HAP-1 (cell line): ENCODE measurements at regions not wholly inside any gene's neighbourhood (a gene's known extent, or its start where the extent isn't known, plus 50 kb on each side); places are given as distances from the start of the nearest gene placed in this dataset.

ENCODE experiments used
- DNase-seq, 2 experiments: peaks; one replicate each; pipeline ENCODE4 v3.0.0-alpha.2; 2016 to 2020; ENCODE audit warnings: low spot score in 2 of 2
- H3K27me3 ChIP-seq: fragments of 250-450 bp; sonication (Bioruptor Pico); 2 replicates; pipeline ENCODE4 v1.5.1; 2020; ENCODE audit warnings: low read depth, mild to moderate bottlenecking, moderate library complexity
- H3K36me3 ChIP-seq: fragments of 250-450 bp; sonication (Bioruptor Pico); replicated peaks from 2 replicates; pipeline ENCODE4 v1.5.1; 2020; ENCODE audit warnings: mild to moderate bottlenecking
- H3K4me1 ChIP-seq: fragments of 250-450 bp; sonication (Bioruptor Pico); 2 replicates; pipeline ENCODE4 v1.5.1; 2020; ENCODE audit warnings: mild to moderate bottlenecking
- H3K4me3 ChIP-seq: fragments of 250-450 bp; sonication (Bioruptor Pico); 2 replicates; pipeline ENCODE4 v1.5.1; 2020; ENCODE audit warnings: mild to moderate bottlenecking, moderate library complexity
- H3K9me3 ChIP-seq: fragments of 250-450 bp; sonication (Bioruptor Pico); 2 replicates; pipeline ENCODE4 v1.5.1; 2020; ENCODE audit warnings: mild to moderate bottlenecking, moderate library complexity
- in situ Hi-C: fragments of 300-500 bp; cut with MboI; formaldehyde crosslinking; loops from 3 replicates; pipeline ENCODE4 v1.14.3; 2020; ENCODE audit warnings: low sequenced_read_pairs, inconsistent platforms, mixed read lengths

DNA sequence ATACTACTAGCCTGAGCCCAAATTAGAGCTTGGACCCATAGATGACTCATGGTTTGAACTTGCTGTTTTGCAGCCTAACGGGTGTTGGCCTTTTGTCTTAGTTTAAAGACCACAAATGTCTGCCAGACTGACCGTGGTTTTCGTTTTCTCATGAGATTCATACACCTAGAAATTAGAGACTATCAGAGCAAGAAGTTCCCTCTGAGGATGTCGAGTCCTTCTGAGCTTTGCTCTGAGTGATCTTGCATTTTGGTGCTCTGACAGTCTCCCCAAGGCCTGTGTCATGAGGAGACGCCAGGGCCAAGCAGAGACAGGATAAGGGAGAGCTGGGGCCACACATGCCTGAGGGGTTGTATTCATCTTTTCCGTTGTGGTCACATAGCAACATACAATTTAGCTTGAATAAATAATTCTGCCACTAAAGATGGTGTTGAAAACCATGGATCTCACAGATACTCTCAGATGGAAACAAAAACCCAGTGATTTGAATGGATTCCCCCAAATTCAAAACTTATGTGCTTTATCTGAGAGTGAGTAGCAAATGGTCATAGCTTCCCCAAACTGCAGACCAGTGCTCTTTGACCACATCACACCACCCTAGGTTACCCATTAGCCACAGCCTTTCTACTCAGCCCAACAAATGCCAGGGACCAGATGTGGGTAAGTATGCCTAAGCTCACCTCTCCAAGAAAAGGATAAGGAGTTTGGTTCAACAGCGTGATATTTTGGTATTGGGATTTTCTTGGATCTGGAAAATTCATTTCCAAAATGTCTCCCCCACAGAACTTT is 762.0 kb upstream of the IGFBP3 start:
- Histone ChIP-seq H3K4me3 (no peak overlapping the region), H3K4me1 (no peaks in the 10 kb centered on the region), H3K27me3 (no peaks in the 10 kb centered on the region), H3K9me3 (no peaks in the 10 kb centered on the region), H3K36me3 (no peaks in the 10 kb centered on the region)
- in situ Hi-C loops, result no loop called here
- no peak for DNase-seq

GRCh38 chr7:46681865-46682503 is 760.9 kb upstream of the IGFBP3 start:
- Histone ChIP-seq H3K4me3 (no peak overlapping the region), H3K36me3 (no peaks in the 10 kb centered on the region), H3K9me3 (no peaks in the 10 kb centered on the region), H3K27me3 (no peaks in the 10 kb centered on the region), H3K4me1 (no peaks in the 10 kb centered on the region)
- in situ Hi-C loops, result no loop called here
- DNase-seq, result no peak

GRCh38 chr7:46680147-46680546 is 759.1 kb upstream of the IGFBP3 start:
- no peaks in the 10 kb centered on the region for H3K27me3 ChIP-seq
- in situ Hi-C loops, result no loop called here
- H3K9me3 ChIP-seq, result no peaks in the 10 kb centered on the region
- H3K4me3 ChIP-seq, result no peak overlapping the region
- H3K4me1 ChIP-seq, result no peaks in the 10 kb centered on the region
- no peak for DNase-seq
- no peaks in the 10 kb centered on the region for H3K36me3 ChIP-seq

- no peaks in the 10 kb centered on the region for H3K4me1 ChIP-seq
- in situ Hi-C loops, result no loop called here
- DNase-seq, result no peak
- no peaks in the 10 kb centered on the region for H3K27me3 ChIP-seq
- H3K9me3 ChIP-seq, result no peaks in the 10 kb centered on the region
- no peak overlapping the region for H3K4me3 ChIP-seq
- no peaks in the 10 kb centered on the region for H3K36me3 ChIP-seq
These were observed 758.6 kb upstream of the IGFBP3 start for GRCh38 chr7:46679671-46680070.

DNA sequence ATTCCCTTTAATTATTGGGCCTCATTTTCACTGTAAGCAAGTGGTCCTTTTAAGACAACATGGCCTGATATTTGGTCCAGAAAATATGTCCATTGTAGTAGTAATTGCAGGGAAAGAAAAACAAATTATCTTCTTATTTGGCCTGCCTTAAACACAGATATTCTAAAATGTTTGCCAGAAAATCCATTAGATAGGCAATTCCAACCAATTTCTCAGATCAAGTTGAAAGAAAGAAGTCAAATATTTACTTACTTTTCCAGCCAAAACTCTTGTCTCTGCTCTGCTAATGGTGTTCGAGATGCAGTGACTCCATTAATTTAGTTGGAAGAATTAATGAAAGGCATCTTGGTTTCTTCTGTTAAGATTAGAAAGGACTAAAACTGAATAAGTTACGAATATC is 757.3 kb upstream of the IGFBP3 start:
- Histone ChIP-seq H3K36me3 (no peaks in the 10 kb centered on the region), H3K4me1 (no peaks in the 10 kb centered on the region), H3K27me3 (no peaks in the 10 kb centered on the region), H3K9me3 (no peaks in the 10 kb centered on the region), H3K4me3 (no peak overlapping the region)
- in situ Hi-C loops, result no loop called here
- no peak for DNase-seq

DNA sequence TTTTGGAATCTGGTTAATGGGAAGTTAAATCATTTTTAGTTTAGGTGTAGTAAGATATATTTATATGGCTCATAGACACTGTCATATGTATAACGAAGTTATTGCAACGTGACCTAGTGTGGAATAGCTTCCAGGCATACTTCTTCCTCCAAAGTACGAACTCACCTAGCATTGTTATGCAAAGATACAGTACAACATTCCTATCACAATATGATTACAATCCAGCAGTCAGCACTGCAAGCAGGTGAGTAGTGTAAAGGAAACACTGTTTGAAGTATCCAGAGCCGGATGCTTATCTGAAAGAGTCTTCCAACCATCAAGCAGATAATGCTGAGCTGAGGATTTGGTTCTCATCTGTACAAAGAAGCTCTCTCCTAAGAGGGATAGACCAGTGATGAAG is 754.4 kb upstream of the IGFBP3 start:
- no peaks in the 10 kb centered on the region for H3K27me3 ChIP-seq
- in situ Hi-C loops, result no loop called here
- H3K4me1 ChIP-seq, result no peaks in the 10 kb centered on the region
- no peak overlapping the region for H3K4me3 ChIP-seq
- no peaks in the 10 kb centered on the region for H3K36me3 ChIP-seq
- no peaks in the 10 kb centered on the region for H3K9me3 ChIP-seq
- no peak for DNase-seq

DNA sequence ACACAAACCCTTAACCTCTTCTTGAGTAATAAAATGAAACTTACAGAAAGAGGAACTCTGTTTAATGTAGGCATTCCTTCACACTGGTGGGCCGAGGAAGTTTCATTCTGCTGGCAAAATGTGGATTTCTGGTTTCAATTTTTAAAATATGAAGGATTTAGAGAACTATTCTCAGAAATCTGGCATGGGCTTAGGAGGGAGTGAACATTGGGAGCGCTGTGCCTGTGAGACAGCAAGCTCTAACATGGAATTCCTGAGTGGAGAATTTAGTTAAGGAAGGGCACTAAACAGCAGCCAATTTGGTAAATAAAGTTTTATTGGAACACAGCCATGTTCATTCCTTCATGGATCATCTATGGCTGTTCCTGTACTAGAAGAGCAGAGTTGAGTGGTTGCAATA is 751.8 kb upstream of the IGFBP3 start:
- in situ Hi-C loops, result no loop called here
- no peaks in the 10 kb centered on the region for H3K9me3 ChIP-seq
- no peak overlapping the region for H3K4me3 ChIP-seq
- no peaks in the 10 kb centered on the region for H3K27me3 ChIP-seq
- no peak for DNase-seq
- no peaks in the 10 kb centered on the region for H3K4me1 ChIP-seq
- H3K36me3 ChIP-seq, result no peaks in the 10 kb centered on the region

DNA sequence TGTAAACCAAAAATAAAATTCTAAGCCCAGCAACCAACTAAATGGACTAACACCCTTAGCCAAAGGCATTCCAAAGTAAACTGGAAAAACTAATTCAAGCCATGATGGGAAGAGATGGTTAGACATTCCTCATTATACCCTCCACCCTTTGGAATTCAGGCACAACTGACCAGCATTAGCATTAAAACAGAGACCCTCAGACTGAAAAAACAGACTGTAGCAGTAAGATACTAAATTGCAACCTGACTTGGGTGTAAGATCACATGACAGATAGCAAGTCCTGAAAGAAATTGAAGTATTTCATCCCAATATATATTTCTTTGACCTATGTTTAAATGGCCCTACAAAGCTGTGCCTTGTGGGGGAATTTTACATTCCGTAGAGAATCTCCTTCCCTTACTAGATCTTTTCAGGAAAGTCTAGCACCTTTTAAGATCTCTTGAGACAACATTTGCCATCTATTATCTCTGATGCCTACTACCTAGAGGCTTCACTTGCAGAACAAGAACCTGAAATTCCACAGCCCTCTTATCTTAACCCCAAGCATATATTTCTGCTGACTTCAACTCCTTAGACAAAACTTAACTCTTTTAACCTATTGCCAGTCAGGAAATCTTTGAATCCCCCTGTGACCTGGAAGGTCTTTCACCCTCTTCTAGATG is 750.2 kb upstream of the IGFBP3 start:
- H3K27me3 ChIP-seq, result no peaks in the 10 kb centered on the region
- H3K9me3 ChIP-seq, result no peaks in the 10 kb centered on the region
- in situ Hi-C loops, result no loop called here
- no peaks in the 10 kb centered on the region for H3K36me3 ChIP-seq
- no peaks in the 10 kb centered on the region for H3K4me1 ChIP-seq
- no peak overlapping the region for H3K4me3 ChIP-seq
- DNase-seq, result no peak

DNA sequence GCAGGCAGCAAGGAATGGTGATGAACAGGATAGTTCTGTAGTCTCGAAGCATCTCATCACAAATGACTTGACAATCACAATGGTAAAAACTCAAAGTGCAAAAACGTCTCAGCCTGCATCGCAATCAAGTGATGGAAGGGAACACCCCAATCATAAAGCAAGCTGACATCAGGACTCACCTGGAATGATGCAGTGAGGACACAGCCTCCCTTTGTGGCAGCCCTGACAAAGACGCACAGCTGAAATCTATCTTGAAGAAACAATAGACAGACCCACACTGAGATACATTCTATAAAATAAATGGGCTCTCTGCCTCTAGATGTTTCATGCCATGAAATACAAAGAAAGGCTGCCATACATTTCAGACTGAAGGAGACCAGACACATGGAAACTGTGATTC is 748.0 kb upstream of the IGFBP3 start:
- Histone ChIP-seq H3K4me1 (no peaks in the 10 kb centered on the region), H3K9me3 (no peaks in the 10 kb centered on the region), H3K36me3 (no peaks in the 10 kb centered on the region), H3K4me3 (no peak overlapping the region), H3K27me3 (no peaks in the 10 kb centered on the region)
- in situ Hi-C loops, result no loop called here
- no peak for DNase-seq

DNA sequence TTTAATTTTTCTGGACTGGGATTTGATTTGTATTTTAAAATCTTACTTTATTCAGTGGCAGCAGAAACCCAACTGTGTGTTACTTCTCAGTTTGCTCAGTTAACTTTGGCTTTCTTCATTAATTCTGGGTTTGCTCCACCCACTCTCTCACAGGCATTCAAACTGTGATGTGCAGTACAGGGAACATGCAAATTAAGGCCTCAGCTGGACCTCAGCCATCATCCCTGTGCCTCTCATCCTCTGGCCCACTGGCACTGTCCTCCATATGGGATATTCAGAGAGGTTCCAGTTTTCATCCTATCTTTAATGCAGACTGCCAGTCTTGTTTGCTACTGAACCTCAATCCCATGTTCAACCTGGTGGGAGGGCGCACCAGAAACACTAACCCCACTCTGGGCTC is 743.4 kb upstream of the IGFBP3 start:
- in situ Hi-C loops, result no loop called here
- no peaks in the 10 kb centered on the region for H3K27me3 ChIP-seq
- no peaks in the 10 kb centered on the region for H3K36me3 ChIP-seq
- H3K9me3 ChIP-seq, result no peaks in the 10 kb centered on the region
- no peak for DNase-seq
- H3K4me3 ChIP-seq, result no peak overlapping the region
- H3K4me1 ChIP-seq, result no peaks in the 10 kb centered on the region

DNA sequence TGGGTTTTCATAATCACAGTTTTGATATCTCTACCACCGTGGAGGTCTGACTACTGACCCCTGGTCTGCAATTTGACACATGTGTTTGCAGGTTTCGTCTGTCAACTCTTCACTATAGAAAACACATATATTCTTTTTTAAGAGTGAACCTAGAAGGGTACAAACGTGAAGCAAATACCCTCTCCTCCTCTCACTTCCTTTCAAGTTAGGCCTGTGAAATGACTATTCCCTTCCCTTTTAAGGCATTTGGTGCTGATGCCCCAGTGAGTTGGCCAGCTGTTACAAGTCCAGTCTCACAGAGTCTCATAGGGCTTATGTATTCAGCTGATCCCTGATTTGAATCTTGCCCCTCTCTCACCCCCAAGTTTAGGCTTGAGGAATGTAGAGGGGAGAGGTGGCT is 742.0 kb upstream of the IGFBP3 start:
- Histone ChIP-seq H3K36me3 (no peaks in the 10 kb centered on the region), H3K27me3 (no peaks in the 10 kb centered on the region), H3K4me1 (no peaks in the 10 kb centered on the region), H3K9me3 (no peaks in the 10 kb centered on the region), H3K4me3 (no peak overlapping the region)
- DNase-seq, result no peak
- in situ Hi-C loops, result no loop called here

DNA sequence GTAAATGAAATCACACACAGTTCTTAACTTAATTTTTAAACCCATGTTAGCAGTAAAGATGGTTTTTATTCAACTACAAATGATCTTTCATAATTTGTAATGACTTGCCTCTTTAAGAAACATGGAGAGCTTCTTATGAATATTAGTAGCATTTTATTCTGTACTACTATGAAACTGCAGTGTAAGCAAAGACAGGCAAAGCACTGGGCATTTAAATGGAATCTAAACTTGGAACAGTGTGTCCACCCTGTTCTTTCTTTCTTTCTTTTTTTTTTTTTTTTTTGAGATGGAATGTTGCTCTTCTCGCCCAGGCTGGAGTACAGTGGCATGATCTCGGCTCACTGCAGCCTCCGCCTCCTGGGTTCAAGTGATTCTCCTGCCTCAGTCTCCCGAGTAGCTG is 740.4 kb upstream of the IGFBP3 start:
- H3K36me3 ChIP-seq, result no peaks in the 10 kb centered on the region
- no peaks in the 10 kb centered on the region for H3K27me3 ChIP-seq
- no peak for DNase-seq
- in situ Hi-C loops, result no loop called here
- no peaks in the 10 kb centered on the region for H3K9me3 ChIP-seq
- H3K4me1 ChIP-seq, result no peaks in the 10 kb centered on the region
- H3K4me3 ChIP-seq, result no peak overlapping the region

- in situ Hi-C loops, result no loop called here
- H3K9me3 ChIP-seq, result no peaks in the 10 kb centered on the region
- H3K4me1 ChIP-seq, result no peaks in the 10 kb centered on the region
- DNase-seq, result no peak
- H3K27me3 ChIP-seq, result no peaks in the 10 kb centered on the region
- H3K4me3 ChIP-seq, result no peak overlapping the region
- H3K36me3 ChIP-seq, result no peaks in the 10 kb centered on the region
These were observed 739.4 kb upstream of the IGFBP3 start for GRCh38 chr7:46660402-46660980.

- Histone ChIP-seq H3K9me3 (no peaks in the 10 kb centered on the region), H3K36me3 (no peaks in the 10 kb centered on the region), H3K4me1 (no peaks in the 10 kb centered on the region), H3K4me3 (no peak overlapping the region), H3K27me3 (no peaks in the 10 kb centered on the region)
- in situ Hi-C loops, result no loop called here
- DNase-seq, result no peak
These were observed 737.2 kb upstream of the IGFBP3 start for GRCh38 chr7:46658281-46658680.
